ENCODE measurements at regions not wholly inside any gene's neighbourhood (a gene's known extent, or its start where the extent isn't known, plus 50 kb on each side); places are given as distances from the start of the nearest gene placed in this dataset.

GRCh38 chr11:41997844-41998401 is 538.5 kb upstream of the LRRC4C start:
- BruUV-seq (replicated peaks), result no TSS peak
- Histone ChIP-seq H3K4me2 (ENCODE audit: low read length) (no peak overlapping the region), H3K4me1 (ENCODE audit: insufficient read depth, low read length, poor library complexity, severe bottlenecking) (no peaks in the 10 kb centered on the region), H3K27ac (ENCODE audit: low read depth, low read length, poor library complexity, severe bottlenecking) (no peak overlapping the region), H3K79me2 (ENCODE audit: insufficient read depth, low read depth, low read length) (no peaks in the 10 kb centered on the region), H4K20me1 (ENCODE audit: insufficient read depth, low read length) (no peaks in the 10 kb centered on the region), H3K36me3 (ENCODE audit: insufficient read depth, low read length) (no peaks in the 10 kb centered on the region), H2AFZ (ENCODE audit: low read length) (no peak overlapping the region), H3K4me3 (ENCODE audit: low read depth, low read length, poor library complexity, severe bottlenecking) (no peak overlapping the region), H3K9me2 (ENCODE audit: insufficient read depth, low read length) (no peaks in the 10 kb centered on the region), H3K9me3 (ENCODE audit: low read length) (no peaks in the 10 kb centered on the region)
- CTCF ChIA-PET (ENCODE audit: unreplicated experiment), result no interaction called here
- TF ChIP-seq CTCF (conservative IDR thresholded peaks at IDR 0.05; ENCODE audit: low read length), result no peak
- no peak for TF ChIP-seq EZH2phosphoT487 (IDR thresholded peaks at IDR 0.05; ENCODE audit: borderline replicate concordance, low read depth, low read length)
- no peak for DNase-seq (ENCODE audit: low spot score)
- intact Hi-C loops (cut with micrococcal nuclease; ENCODE audit: unreplicated experiment), result no loop called here
- POLR2A ChIA-PET, result no interaction called here

DNA sequence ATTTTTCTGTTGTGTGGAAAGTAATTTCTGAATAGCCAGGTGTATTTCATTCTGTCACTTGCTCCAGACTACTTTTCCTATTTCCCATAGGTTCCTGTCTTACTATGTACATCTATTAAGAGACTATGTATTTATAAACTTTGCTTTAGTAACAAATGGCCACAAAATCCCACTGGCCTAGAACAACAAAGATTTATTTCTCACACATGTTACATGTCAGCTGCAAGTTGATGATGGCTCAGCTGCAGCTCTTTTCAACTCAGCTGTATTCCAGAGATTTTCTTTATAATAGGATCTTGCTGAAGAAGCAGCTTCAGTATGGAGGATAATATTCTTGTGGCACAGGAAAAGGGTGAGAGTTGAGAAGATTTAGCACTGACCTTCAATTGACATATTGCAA is 539.6 kb upstream of the LRRC4C start:
- Histone ChIP-seq H3K9me3 (ENCODE audit: low read length) (no peaks in the 10 kb centered on the region), H4K20me1 (ENCODE audit: insufficient read depth, low read length) (no peaks in the 10 kb centered on the region), H3K4me1 (ENCODE audit: insufficient read depth, low read length, poor library complexity, severe bottlenecking) (no peaks in the 10 kb centered on the region), H3K36me3 (ENCODE audit: insufficient read depth, low read length) (no peaks in the 10 kb centered on the region), H3K4me2 (ENCODE audit: low read length) (no peak overlapping the region), H3K4me3 (ENCODE audit: low read depth, low read length, poor library complexity, severe bottlenecking) (no peak overlapping the region), H3K79me2 (ENCODE audit: insufficient read depth, low read depth, low read length) (no peaks in the 10 kb centered on the region), H3K27ac (ENCODE audit: low read depth, low read length, poor library complexity, severe bottlenecking) (no peak overlapping the region), H2AFZ (ENCODE audit: low read length) (no peak overlapping the region), H3K9me2 (ENCODE audit: insufficient read depth, low read length) (no peaks in the 10 kb centered on the region)
- intact Hi-C loops (cut with micrococcal nuclease; ENCODE audit: unreplicated experiment), result no loop called here
- DNase-seq (ENCODE audit: low spot score), result no peak
- BruUV-seq (replicated peaks), result no TSS peak
- ChIA-PET CTCF (ENCODE audit: unreplicated experiment) (no interaction called here), POLR2A (no interaction called here)
- TF ChIP-seq EZH2phosphoT487 (IDR thresholded peaks at IDR 0.05; ENCODE audit: borderline replicate concordance, low read depth, low read length), result no peak
- no peak for TF ChIP-seq CTCF (conservative IDR thresholded peaks at IDR 0.05; ENCODE audit: low read length)

DNA sequence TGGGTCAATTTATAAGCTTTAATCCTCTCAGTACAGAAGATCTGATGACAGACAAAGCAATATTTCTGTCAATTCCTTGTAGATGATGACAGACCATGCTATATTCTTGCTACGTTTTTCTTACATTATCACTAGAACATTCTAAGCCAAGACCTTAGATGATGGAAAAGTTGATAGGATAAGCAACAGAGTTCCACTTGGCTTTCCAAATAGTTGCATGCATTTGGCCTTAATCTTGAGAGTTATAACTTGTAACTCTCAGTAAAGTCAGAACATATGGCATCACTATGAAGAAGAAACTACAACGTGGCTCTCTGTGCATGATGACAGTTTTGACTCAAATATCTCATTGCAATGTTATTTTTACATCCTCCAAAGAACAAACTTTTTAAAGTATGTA is 544.3 kb upstream of the LRRC4C start:
- BruUV-seq (replicated peaks), result no TSS peak
- no peak for TF ChIP-seq EZH2phosphoT487 (IDR thresholded peaks at IDR 0.05; ENCODE audit: borderline replicate concordance, low read depth, low read length)
- TF ChIP-seq CTCF (conservative IDR thresholded peaks at IDR 0.05; ENCODE audit: low read length), result no peak
- DNase-seq (ENCODE audit: low spot score), result no peak
- POLR2A ChIA-PET, result interaction anchor here (0.6 to 0.7 kb wide), 3 partner anchors 20 to 1924 kb away, joined by 3 read pairs; no protein-coding TSS in a partner anchor
- Histone ChIP-seq H3K4me3 (ENCODE audit: low read depth, low read length, poor library complexity, severe bottlenecking) (no peak overlapping the region), H4K20me1 (ENCODE audit: insufficient read depth, low read length) (no peaks in the 10 kb centered on the region), H3K27ac (ENCODE audit: low read depth, low read length, poor library complexity, severe bottlenecking) (no peak overlapping the region), H3K9me3 (ENCODE audit: low read length) (no peaks in the 10 kb centered on the region), H3K79me2 (ENCODE audit: insufficient read depth, low read depth, low read length) (no peaks in the 10 kb centered on the region), H2AFZ (ENCODE audit: low read length) (no peak overlapping the region), H3K9me2 (ENCODE audit: insufficient read depth, low read length) (no peaks in the 10 kb centered on the region), H3K36me3 (ENCODE audit: insufficient read depth, low read length) (no peaks in the 10 kb centered on the region), H3K4me2 (ENCODE audit: low read length) (no peak overlapping the region), H3K4me1 (ENCODE audit: insufficient read depth, low read length, poor library complexity, severe bottlenecking) (no peaks in the 10 kb centered on the region)
- CTCF ChIA-PET (ENCODE audit: unreplicated experiment), result no interaction called here
- intact Hi-C loops (cut with micrococcal nuclease; ENCODE audit: unreplicated experiment), result no loop called here

Data from OCI-LY7 (cell line).